GM20000 (cell line): ENCODE measurements at regions not wholly inside any gene's neighbourhood (a gene's known extent, or its start where the extent isn't known, plus 50 kb on each side); places are given as distances from the start of the nearest gene placed in this dataset.

Experiments used
- DNase-seq: peaks from one replicate; pipeline ENCODE4 v3.0.0; 2012; ENCODE audit warnings: low spot score
- CTCF ChIP-seq: IDR thresholded peaks from 2 replicates; pipeline ENCODE4 v1.5.1; 2012; ENCODE audit warnings: mild to moderate bottlenecking, control low read depth; ENCODE audit errors: extremely low read depth, missing control alignments

GRCh38 chr10:47207894-47208469 lies 92.0 kb upstream of the GDF10 start:
- no peak for DNase-seq
- TF ChIP-seq CTCF = no peak

- TF ChIP-seq CTCF = no peak
- no peak for DNase-seq
Observed at GRCh38 chr10:47209466-47209865, 90.5 kb upstream of the GDF10 start.

GRCh38 chr10:47214520-47214919 lies 85.5 kb upstream of the GDF10 start:
- DNase-seq = no peak
- TF ChIP-seq CTCF = no peak

- TF ChIP-seq CTCF = no peak
- DNase-seq = no peak
Observed at GRCh38 chr10:47217113-47217512, 82.9 kb upstream of the GDF10 start.

GRCh38 chr10:47218803-47219202 lies 81.2 kb upstream of the GDF10 start:
- TF ChIP-seq CTCF = no peak
- no peak for DNase-seq

GRCh38 chr10:47222461-47222860 lies 77.5 kb upstream of the GDF10 start:
- DNase-seq = no peak
- no peak for TF ChIP-seq CTCF

GRCh38 chr10:47223236-47223635 lies 76.8 kb upstream of the GDF10 start:
- DNase-seq = no peak

More at GRCh38 chr10:47223236-47223635, 76.8 kb upstream of the GDF10 start:
- no peak for TF ChIP-seq CTCF
